ENCODE measurements at regions not wholly inside any gene's neighbourhood (a gene's known extent, or its start where the extent isn't known, plus 50 kb on each side); places are given as distances from the start of the nearest gene placed in this dataset.

- Histone ChIP-seq H4K20me1 (ENCODE audit: insufficient read depth, low read length) (no peaks in the 10 kb centered on the region), H3K9me3 (ENCODE audit: low read length) (no peaks in the 10 kb centered on the region), H3K27ac (ENCODE audit: low read depth, low read length, poor library complexity, severe bottlenecking) (no peak overlapping the region), H2AFZ (ENCODE audit: low read length) (no peak overlapping the region), H3K4me2 (ENCODE audit: low read length) (no peak overlapping the region), H3K79me2 (ENCODE audit: insufficient read depth, low read depth, low read length) (no peaks in the 10 kb centered on the region), H3K9me2 (ENCODE audit: insufficient read depth, low read length) (no peaks in the 10 kb centered on the region), H3K4me1 (ENCODE audit: insufficient read depth, low read length, poor library complexity, severe bottlenecking) (no peaks in the 10 kb centered on the region), H3K4me3 (ENCODE audit: low read depth, low read length, poor library complexity, severe bottlenecking) (no peak overlapping the region), H3K36me3 (ENCODE audit: insufficient read depth, low read length) (no peaks in the 10 kb centered on the region)
- CTCF ChIA-PET (ENCODE audit: unreplicated experiment) = no interaction called here
- DNase-seq (ENCODE audit: low spot score) = no peak
- intact Hi-C loops (cut with micrococcal nuclease; ENCODE audit: unreplicated experiment) = no loop called here
- TF ChIP-seq CTCF (conservative IDR thresholded peaks at IDR 0.05; ENCODE audit: low read length) (no peak), EZH2phosphoT487 (IDR thresholded peaks at IDR 0.05; ENCODE audit: borderline replicate concordance, low read depth, low read length) (no peak)
- POLR2A ChIA-PET = no interaction called here
- BruUV-seq (replicated peaks) = no TSS peak
These were observed 86.4 kb upstream of the ERCC4 start for GRCh38 chr16:13833515-13833914.

- Histone ChIP-seq H3K9me3 (ENCODE audit: low read length) (no peaks in the 10 kb centered on the region), H3K79me2 (ENCODE audit: insufficient read depth, low read depth, low read length) (no peaks in the 10 kb centered on the region), H3K27ac (ENCODE audit: low read depth, low read length, poor library complexity, severe bottlenecking) (no peak overlapping the region), H2AFZ (ENCODE audit: low read length) (no peak overlapping the region), H3K4me1 (ENCODE audit: insufficient read depth, low read length, poor library complexity, severe bottlenecking) (no peaks in the 10 kb centered on the region), H3K4me3 (ENCODE audit: low read depth, low read length, poor library complexity, severe bottlenecking) (no peak overlapping the region), H3K9me2 (ENCODE audit: insufficient read depth, low read length) (no peaks in the 10 kb centered on the region), H3K4me2 (ENCODE audit: low read length) (no peak overlapping the region), H4K20me1 (ENCODE audit: insufficient read depth, low read length) (no peaks in the 10 kb centered on the region), H3K36me3 (ENCODE audit: insufficient read depth, low read length) (no peaks in the 10 kb centered on the region)
- intact Hi-C loops (cut with micrococcal nuclease; ENCODE audit: unreplicated experiment) = no loop called here
- no peak for TF ChIP-seq CTCF (conservative IDR thresholded peaks at IDR 0.05; ENCODE audit: low read length)
- TF ChIP-seq EZH2phosphoT487 (IDR thresholded peaks at IDR 0.05; ENCODE audit: borderline replicate concordance, low read depth, low read length) = no peak
- no peak for DNase-seq (ENCODE audit: low spot score)
- CTCF ChIA-PET (ENCODE audit: unreplicated experiment) = no interaction called here
- BruUV-seq (replicated peaks) = no TSS peak
- POLR2A ChIA-PET = no interaction called here
These were observed 84.6 kb upstream of the ERCC4 start for GRCh38 chr16:13835387-13835786.

- H2AFZ ChIP-seq (ENCODE audit: low read length) = no peak overlapping the region
- H3K4me3 ChIP-seq (ENCODE audit: low read depth, low read length, poor library complexity, severe bottlenecking) = no peak overlapping the region
- no peaks in the 10 kb centered on the region for H4K20me1 ChIP-seq (ENCODE audit: insufficient read depth, low read length)
- no peak for DNase-seq (ENCODE audit: low spot score)
- no peaks in the 10 kb centered on the region for H3K4me1 ChIP-seq (ENCODE audit: insufficient read depth, low read length, poor library complexity, severe bottlenecking)
- POLR2A ChIA-PET = interaction anchor here (0.8 kb wide), 1 partner anchor 29 kb away, joined by 3 read pairs; no protein-coding TSS in a partner anchor
- H3K27ac ChIP-seq (ENCODE audit: low read depth, low read length, poor library complexity, severe bottlenecking) = no peak overlapping the region
- no peaks in the 10 kb centered on the region for H3K9me2 ChIP-seq (ENCODE audit: insufficient read depth, low read length)
- no peaks in the 10 kb centered on the region for H3K36me3 ChIP-seq (ENCODE audit: insufficient read depth, low read length)
- H3K79me2 ChIP-seq (ENCODE audit: insufficient read depth, low read depth, low read length) = no peaks in the 10 kb centered on the region
- no peak overlapping the region for H3K4me2 ChIP-seq (ENCODE audit: low read length)
- H3K9me3 ChIP-seq (ENCODE audit: low read length) = no peaks in the 10 kb centered on the region
- CTCF ChIA-PET (ENCODE audit: unreplicated experiment) = no interaction called here
- intact Hi-C loops (cut with micrococcal nuclease; ENCODE audit: unreplicated experiment) = no loop called here
- BruUV-seq (replicated peaks) = no TSS peak
- no peak for TF ChIP-seq CTCF (conservative IDR thresholded peaks at IDR 0.05; ENCODE audit: low read length)
- no peak for TF ChIP-seq EZH2phosphoT487 (IDR thresholded peaks at IDR 0.05; ENCODE audit: borderline replicate concordance, low read depth, low read length)
These were observed 83.8 kb upstream of the ERCC4 start for GRCh38 chr16:13835935-13836730.

Measured in OCI-LY7 (cell line).